GM18868 (cell line): ENCODE measurements at regions not wholly inside any gene's neighbourhood (a gene's known extent, or its start where the extent isn't known, plus 50 kb on each side); places are given as distances from the start of the nearest gene placed in this dataset.

Experiments
- ATAC-seq: cut with Tn5 transposase; IDR thresholded peaks from one replicate; pipeline ENCODE4 v1.9.1; 2021; ENCODE audit warnings: mild to moderate bottlenecking, moderate library complexity; ENCODE audit not compliant: unreplicated experiment

DNA sequence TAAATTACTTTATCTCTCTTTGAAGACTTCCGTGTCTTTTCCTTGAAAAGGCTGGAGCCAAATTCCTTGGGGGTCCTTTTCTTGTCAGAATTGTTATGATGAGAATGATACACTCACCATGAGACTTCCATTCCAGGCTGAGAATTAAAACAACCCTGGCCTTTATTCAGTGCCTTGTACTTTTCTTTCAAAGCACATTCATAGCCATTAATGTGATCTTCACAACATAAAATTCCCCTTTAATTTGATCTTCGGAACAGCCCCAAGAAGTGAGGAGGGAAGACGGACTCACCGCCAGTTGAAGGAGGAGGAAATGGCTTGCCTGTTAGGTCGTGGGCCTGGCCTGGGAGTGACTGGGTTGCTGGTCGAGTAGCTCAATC is 127.3 kb downstream of the DDX1 start:
- ATAC-seq: no peak

DNA sequence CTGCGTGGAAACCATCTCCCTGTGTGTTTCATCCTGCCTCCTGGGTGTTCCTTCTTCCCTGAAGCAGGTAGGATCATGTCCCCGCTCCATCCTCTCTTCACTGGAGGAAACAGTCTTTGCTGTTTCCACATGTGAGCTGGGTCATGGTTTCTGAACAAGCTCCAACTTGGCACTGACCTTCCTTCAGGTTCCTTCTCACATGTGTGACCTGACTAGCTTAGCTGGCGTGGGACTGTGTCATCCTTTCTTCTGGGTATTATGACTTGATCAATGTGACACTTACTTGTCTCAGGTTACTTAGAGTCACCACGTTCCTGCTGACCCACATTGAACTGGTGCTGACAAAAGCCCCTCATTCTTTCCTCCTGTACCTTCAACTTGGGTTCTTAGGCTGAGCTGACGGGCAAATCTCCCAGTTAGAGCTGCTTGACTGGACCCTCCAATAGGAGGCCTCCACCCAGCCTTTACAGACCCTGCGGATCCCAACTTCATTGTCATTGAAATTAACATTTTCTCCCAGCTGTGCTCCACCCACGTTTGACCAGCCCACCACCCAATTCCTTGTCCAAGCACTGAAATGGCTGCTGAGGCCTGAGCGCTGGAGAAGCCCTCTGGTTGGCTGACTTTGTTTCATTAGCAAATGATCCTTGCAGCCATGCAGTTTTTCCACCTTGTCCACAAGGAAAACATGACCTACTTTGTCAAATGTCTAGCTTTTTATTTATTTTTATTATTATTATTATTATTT is 128.1 kb downstream of the DDX1 start:
- ATAC-seq: no peak

- no peak for ATAC-seq
Measured at GRCh38 chr2:15720561-15721307, 129.1 kb downstream of the DDX1 start.

DNA sequence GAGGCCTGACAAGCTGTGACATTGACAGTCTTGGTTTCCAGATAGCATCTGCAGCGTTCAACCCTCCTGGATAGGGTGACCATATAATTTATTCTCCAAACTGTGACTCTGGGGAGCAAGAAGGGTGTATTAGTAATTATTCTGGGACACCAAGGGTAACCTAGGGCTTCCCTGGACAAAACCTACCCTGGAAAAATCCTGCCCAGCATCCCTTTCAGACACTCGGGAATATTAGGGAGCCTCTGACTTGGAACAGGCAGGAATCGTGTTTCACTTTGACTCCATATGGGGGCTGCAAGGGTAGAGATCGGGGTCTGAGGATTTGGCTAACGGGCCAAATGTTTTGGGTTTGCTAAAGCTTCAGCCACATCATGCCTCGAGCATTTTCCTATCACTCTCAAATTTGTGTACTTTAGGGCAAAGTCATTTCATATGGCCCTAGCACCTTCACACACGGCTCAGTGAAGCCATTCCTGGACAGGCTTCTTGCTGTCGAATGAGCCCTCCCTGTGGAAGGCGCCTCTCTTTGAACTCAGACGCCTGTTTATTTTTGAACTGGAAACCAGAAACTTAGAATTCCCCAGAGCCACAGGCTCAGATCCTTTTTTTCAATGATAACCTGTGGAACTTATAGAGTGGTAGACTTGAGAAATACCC is 129.9 kb downstream of the DDX1 start:
- ATAC-seq: no peak

- no peak for ATAC-seq
Measured at GRCh38 chr2:15722980-15723379, 131.3 kb downstream of the DDX1 start.

- no peak for ATAC-seq
Measured at GRCh38 chr2:15724235-15724634, 132.6 kb downstream of the DDX1 start.

- ATAC-seq: no peak
Measured at GRCh38 chr2:15725101-15725781, 133.6 kb downstream of the DDX1 start.

- ATAC-seq: no peak
Measured at GRCh38 chr2:15725782-15726112, 134.1 kb downstream of the DDX1 start.

DNA sequence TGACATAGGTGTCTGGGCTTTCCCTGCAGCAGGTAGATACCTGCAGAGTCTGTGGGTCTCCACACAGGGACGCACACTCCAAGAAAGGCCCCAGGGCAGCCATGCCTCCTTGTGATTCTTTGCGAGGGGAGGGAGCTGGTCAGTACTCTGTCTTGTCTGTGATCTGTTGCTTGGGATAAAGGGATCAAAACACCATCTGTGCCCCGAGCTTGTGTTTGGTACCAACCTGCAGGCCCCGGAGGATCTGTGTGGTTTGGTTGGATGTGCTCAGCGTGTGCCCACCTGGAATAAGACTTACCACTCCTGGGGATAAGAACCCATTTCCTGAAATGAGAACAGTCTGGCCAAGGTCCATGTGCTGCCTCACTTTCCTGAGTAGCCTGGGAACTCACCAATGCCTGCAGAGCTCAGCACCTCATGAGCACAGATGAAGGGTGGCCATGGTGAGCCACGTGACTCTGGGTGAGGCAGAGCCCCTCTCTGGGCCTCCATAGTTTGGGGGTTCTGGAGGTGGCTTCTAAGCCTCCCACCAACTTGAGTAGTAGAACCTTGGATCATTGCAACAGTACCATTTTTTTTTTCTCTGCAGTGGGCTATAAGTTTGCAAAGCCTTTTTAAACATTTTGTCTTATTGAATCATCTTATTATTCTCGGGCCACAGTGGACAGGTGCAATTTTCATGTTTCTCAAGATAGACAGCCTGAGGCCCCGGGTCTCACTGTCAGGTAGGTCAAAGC is 134.8 kb downstream of the DDX1 start:
- no peak for ATAC-seq

GRCh38 chr2:15727396-15728244 is 136.0 kb downstream of the DDX1 start:
- ATAC-seq: no peak

GRCh38 chr2:15728245-15728938 is 136.7 kb downstream of the DDX1 start:
- ATAC-seq: no peak

GRCh38 chr2:15729001-15729400 is 137.3 kb downstream of the DDX1 start:
- no peak for ATAC-seq

DNA sequence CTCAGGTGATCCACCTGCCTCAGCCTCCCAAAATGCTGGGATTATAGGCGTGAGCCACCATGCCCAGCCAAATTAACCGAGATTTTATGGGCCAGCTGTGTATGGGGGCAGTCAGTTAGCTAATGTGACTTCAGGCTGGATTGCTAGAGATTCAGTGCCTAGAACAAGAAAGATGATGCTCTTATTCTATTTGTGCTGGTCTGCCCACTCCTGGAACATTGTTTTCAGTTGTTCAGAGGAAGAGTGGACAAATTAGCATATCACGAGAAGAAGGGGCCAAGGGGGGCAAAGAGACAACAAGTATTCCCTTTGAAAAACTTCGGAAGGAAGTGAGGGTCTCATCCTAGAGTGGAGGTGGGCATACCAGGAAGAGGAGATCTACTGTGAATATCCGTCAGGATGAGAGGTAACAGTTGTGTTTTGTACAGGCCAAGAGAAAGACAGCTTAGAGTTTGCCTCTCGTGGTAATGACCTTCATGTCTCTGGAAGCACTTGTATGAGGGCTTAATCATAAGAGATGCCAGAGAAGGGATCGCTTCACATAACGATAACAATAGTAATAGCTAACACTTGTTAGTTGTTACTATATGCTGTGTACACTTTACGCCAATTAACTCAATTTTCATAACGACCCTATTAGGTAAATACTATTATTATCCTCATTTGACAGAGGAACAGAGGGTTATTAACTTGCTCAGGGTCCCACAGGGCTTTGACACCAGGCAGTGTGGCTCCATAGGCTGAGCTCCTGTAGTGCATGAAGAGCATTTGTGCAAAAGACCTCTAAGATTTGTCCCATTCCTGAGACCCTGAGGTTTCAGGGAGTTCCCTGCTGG is 138.3 kb downstream of the DDX1 start:
- ATAC-seq: peak; percentile 4

- ATAC-seq: peak; percentile 34
Measured at GRCh38 chr2:15730545-15731212, 139.0 kb downstream of the DDX1 start.

DNA sequence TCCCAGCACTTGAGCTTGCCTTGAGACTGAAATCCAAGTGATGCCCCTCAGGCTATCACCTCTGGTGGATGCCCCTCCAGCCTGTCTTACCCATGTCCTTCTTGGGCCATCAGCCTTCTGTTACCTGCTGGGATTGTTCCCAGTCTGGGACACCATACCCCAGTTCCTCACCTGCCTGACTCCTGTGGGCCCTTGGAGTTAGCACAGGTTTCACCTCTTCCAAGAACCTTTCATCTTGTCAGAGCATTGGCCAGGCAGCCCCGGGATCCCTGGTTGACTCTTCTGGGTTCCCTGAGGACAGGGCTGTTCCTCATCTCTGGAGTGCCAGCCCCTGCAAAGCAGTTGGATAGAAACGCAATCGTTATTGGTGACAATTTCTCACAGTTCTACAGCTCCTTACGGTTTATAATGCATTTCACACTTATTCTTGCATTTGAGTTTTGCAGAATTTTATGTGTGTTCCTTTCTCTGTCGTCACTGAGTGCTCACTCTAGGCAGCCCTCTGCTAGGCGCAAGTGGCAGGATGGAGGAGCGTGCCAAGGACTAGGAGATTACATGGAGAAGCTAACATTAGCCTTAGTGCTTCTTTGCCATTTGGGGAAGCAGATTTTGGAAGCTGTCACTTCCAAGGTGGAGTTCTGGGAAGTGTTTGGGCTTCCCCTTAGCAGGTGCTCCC is 139.7 kb downstream of the DDX1 start:
- ATAC-seq: no peak

DNA sequence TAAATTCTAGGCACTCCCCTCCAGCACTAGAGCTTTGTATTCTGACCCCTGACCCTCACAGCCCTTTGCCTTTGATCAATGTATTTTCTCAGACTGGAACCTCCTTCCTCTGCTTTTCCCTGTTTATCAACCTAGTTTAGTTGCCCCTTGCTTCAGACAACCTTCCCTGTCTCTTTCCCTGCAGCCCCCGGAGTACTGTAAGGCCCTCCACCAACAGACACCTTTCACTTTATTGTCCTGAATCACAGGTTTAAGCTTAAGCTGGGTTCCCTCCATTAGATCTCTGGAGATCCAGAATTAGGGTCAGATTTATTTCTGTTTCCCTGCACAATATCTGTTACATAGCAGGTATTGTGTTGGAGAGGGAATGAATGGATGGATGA is 140.2 kb downstream of the DDX1 start:
- no peak for ATAC-seq

DNA sequence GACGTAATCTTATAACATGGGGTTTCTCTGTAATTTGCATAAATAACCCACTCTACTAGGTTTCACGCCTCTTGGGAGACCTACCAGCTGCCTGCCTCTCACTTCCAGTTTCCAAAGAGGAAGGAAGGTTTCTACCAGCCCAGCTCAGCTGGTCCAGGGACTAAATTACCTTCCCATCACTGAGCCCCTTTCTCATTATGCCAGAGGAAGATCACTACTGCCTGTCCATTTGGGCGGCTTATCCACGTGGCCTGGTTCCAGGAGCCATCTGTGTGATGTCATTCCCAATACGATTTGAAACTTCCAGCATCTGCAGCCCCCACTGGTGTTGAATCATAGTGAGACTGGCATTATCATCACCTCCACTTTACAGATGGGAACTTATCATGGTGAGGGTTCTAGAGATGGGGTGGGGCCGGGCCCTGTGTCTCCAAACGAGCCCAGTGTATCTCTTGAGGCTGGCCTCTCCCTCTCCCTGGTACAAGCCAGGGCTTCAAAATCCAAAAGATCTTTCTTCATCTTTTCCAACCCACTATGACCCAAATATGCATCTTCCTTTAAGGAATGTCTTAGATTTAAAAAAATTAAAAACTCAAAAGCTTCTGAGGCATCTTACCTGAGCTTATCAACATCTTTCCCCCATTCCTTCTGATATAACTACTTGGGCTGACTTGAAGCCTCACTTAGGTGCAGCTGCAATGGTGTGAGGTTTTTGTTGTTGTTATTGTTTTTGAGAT is 140.8 kb downstream of the DDX1 start:
- ATAC-seq: peak; percentile 93
